Upper lobe of left lung (tissue), 4 donors: ENCODE measurements at regions not wholly inside any gene's neighbourhood (a gene's known extent, or its start where the extent isn't known, plus 50 kb on each side); places are given as distances from the start of the nearest gene placed in this dataset.

Experiments
- EP300 ChIP-seq, 4 donors: sonication (generic); formaldehyde crosslinking; IDR thresholded peaks; one replicate each; pipeline ENCODE4 v1.5.1; 2017; ENCODE audit warnings: antibody characterized with exemption in 4 of 4, control low read depth in 2 of 4
- POLR2A ChIP-seq, 4 donors: fragments of 450-650 bp; IDR thresholded peaks; one replicate each; pipeline ENCODE4 v1.5.1; 2016 to 2017; ENCODE audit warnings: antibody characterized with exemption in 4 of 4, mild to moderate bottlenecking in 2 of 4
- TF ChIP-seq, protein P1 (sequence below), 6 experiments: fragments of 450-650 bp in 4 of 6; fragments of 200-600 bp in 2 of 6; sonication (generic) in 2 of 6; IDR thresholded peaks; one replicate each; pipeline ENCODE4 v1.5.1; 2016 to 2019; ENCODE audit warnings: antibody characterized with exemption in 6 of 6

DNA sequence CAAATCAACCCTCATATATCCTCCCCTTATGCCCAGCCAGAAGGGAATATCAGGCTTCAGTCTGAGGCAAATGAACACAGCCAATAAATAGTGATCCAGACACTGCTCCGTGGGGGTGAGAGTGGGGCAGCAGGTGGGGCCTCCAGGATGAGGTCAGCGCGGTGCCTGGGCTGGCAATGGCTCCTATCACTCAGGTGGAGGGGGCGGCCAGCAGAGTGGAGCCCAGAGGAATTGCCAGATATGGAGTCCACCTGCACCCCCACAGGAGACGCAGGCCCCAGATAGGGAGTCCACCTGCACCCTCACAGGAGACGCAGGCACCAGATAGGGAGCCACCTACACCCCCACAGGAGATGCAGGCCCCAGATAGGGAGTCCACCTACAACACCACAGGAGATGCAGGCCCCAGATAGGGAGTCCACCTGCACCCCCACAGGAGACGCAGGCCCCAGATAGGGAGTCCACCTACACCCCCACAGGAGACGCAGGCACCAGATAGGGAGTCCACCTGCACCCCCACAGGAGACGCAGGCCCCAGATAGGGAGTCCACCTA is 78.0 kb upstream of the PPP2R2D start:
- TF ChIP-seq POLR2A (IDR thresholded peaks at IDR 0.05), result no peak
- TF ChIP-seq, protein P1, sequence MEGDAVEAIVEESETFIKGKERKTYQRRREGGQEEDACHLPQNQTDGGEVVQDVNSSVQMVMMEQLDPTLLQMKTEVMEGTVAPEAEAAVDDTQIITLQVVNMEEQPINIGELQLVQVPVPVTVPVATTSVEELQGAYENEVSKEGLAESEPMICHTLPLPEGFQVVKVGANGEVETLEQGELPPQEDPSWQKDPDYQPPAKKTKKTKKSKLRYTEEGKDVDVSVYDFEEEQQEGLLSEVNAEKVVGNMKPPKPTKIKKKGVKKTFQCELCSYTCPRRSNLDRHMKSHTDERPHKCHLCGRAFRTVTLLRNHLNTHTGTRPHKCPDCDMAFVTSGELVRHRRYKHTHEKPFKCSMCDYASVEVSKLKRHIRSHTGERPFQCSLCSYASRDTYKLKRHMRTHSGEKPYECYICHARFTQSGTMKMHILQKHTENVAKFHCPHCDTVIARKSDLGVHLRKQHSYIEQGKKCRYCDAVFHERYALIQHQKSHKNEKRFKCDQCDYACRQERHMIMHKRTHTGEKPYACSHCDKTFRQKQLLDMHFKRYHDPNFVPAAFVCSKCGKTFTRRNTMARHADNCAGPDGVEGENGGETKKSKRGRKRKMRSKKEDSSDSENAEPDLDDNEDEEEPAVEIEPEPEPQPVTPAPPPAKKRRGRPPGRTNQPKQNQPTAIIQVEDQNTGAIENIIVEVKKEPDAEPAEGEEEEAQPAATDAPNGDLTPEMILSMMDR (IDR thresholded peaks at IDR 0.05), result no peak
- no peak for TF ChIP-seq EP300 (IDR thresholded peaks at IDR 0.05)
